TTC549 (cell line): ENCODE measurements at regions not wholly inside any gene's neighbourhood (a gene's known extent, or its start where the extent isn't known, plus 50 kb on each side); places are given as distances from the start of the nearest gene placed in this dataset.
"Not testable (repeated sequence)": the region's sequence is repeated elsewhere in the genome, so short reads cannot be mapped to it uniquely, and the experiment has no call there.

ENCODE experiments used
- FAIRE-seq: peaks from 2 replicates; lab custom pipeline; 2012; peaks lifted over from hg19 to GRCh38; lab: Jason Lieb, UNC

- no peak for FAIRE-seq
Observed at GRCh38 chr20:4635781-4636180, 50.5 kb upstream of the PRNP start.

DNA sequence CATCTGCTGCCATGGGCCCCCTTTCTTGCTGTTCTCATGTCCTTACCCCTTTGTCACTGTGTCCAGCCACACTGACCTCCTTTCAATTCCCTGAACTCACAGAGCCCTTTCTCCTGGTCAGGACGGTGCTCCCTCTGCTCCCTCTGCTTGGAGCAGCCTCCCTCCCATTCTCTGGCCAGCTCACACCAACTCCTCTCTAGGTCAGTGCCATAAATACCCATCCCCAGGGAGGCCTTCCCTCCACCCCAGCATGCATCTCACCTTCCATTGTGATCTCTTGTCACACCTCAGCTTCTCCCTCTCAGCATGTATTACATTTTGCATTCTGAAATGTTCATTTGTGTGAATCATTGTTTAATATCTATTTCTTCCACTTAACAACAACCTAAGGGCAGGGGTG lies 50.9 kb upstream of the PRNP start:
- FAIRE-seq, result no peak

GRCh38 chr20:4633780-4634179 lies 52.5 kb upstream of the PRNP start:
- no peak for FAIRE-seq

GRCh38 chr20:4633379-4633778 lies 52.9 kb upstream of the PRNP start:
- FAIRE-seq, result no peak

GRCh38 chr20:4632876-4633275 lies 53.4 kb upstream of the PRNP start:
- no peak for FAIRE-seq

GRCh38 chr20:4626228-4626627 lies 60.0 kb upstream of the PRNP start:
- no peak for FAIRE-seq

DNA sequence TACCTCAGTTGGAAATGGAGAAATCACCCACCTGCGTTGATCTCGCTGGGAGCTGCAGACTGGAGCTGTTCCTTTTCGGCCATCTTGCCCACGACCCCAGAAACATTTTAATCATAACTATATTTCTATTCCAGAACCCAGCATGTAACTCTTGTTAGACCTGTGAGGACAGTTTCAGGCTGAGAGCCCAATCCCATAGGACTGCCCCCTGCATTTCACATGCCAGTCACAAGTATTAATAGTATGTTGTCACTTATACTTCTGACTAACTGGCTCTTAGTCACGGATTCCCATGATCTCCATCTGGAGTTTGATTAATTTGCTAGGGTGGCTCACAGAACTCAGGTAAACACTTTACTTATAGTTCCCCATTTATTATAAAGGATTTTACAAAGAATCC lies 60.6 kb upstream of the PRNP start:
- FAIRE-seq, result no peak

DNA sequence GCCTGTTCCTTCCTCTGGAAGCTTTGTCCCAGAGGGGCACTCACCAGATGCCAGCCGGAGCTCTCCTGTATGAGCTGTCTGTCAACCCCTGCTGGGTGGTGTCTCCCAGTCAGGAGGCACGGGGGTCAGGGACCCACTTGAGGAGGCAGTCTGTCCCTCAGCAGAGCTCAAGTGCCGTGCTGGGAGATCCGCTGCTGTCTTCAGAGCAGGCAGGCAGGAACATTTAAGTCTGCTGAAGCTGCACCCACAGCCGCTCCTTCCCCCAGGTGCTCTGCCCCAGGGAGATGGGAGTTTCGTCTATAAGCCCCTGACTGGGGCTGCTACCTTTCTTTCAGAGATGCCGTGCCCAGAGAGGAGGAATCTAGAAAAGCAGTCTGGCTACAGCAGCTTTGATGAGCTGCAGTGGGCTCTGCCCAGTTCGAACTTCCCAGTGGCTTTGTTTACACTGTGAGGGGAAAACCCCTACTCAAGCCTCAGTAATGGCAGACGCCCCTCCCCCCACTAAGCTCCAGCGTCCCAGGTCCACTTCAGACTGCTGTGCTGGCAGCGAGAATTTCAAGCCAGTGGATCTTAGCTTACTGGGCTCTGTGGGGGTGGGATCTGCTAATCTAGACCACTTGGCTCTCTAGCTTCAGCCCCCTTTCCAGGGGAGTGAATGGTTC lies 61.5 kb upstream of the PRNP start:
- FAIRE-seq, result not testable (repeated sequence)

DNA sequence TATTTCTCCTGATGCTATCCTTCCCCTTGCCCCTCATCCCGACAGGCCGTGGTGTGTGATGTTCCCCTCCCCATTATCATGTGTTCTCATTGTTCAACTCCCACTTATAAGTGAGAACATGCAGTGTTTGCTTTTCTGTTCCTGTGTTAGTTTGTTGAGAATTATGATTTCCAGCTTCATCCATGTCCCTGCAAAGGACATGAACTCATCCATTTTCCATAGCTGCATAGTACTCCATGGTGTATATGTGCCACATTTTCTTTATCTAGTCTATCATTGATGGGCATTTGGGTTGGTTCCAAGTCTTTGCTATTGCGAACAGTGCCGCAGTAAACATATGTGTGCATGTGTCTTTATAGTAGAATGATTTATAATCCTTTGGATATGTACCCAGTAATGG lies 67.1 kb upstream of the PRNP start:
- FAIRE-seq, result not testable (repeated sequence)

DNA sequence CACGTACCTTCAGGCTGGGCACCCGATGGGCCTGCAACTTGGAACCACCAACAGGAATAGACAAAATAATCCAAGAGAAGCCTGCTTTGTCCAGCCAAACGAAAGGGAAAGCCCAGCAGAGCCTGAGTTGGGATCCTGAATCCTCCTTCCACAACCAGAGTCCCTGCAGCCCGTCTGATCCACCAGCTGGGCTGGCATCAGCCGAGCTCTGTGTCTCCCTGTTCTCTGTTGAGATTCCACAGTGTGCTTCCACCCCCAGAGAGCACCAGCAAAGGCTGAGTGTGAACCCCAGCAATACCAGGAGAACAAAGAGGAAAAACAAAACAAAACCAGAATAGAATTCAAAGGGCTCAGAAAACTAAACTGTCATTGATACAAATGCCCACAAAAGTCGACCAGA lies 68.8 kb upstream of the PRNP start:
- no peak for FAIRE-seq

- FAIRE-seq, result no peak
Observed at GRCh38 chr20:4617019-4617418, 69.2 kb upstream of the PRNP start.

DNA sequence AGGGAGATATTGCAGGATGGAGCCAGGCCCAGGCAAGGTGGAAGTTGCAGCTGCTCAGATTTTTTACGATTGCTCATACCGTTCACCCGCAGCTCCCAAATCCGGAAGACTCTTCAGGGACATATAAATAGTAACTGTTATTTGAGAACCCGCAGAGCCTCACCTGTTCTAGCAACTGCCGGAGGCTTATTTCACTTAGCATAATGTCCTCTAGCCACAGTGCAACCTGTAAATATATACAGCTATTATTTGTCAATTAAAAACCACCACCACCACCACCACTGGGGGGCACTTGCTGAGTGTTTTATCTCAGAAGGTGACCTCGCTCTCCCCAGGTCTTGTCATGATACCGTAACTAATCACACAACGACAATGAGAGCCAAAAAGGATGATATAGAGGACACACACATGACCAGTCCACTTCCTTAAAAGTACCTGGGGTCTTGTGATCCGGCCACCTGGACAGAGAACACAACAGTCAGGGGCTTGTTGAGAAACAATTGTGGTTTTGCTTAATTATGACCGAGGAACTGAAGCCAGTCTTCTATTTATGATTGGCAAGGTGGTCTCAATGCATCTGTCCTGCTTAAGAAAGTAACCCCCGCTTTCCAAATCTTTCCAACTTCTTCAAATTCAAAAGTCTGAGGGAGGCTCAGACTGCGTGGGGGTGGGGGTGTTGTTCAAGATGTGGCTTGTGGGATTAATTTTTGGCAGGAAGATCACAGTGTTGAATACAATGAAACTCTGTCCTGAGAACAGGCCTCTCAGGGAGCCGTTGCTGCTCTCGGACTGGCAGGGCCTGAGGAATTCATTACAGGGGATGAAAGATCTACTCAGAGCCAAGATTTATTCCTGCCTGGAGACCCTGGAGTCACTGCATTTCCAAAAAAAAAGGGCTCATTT lies 72.3 kb upstream of the PRNP start:
- no peak for FAIRE-seq

DNA sequence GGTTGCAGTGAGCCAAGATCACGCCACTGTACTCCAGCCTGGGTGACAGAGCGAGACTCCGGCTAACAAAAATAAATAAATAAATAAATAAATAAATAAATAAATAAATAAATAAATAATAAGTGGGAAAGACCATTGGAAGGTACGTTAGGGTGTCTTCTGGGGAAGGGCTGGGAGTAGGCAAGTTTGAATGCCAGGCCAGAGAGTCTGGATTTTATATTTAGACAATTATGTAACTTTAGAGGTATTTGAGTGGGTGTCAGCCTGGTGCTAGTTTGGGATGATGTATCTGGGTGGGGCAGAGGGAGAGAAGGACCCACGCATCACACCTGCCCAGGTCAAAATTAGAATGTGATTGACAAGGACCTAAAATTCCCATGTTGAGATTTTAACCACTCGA lies 73.1 kb upstream of the PRNP start:
- FAIRE-seq, result no peak

DNA sequence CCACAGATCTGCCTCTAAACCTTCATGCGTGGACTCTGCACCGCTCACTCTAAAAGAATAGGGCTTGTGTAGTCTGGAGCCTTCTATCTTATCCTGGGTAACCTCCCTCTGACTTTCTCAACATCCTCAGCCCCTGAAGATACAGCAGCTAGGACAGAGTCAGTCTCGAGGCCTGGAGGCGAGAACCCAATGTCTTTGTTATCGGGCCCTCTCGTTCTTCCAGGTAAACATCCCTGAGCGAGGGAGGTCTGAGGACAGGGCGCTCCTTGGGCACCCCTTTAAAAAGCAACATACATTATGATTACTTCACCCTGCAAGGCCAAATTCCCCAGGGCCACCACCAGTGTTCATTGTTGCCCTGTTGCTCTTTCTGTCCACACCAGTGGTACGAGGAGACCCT lies 75.4 kb upstream of the PRNP start:
- no peak for FAIRE-seq

GRCh38 chr20:4609511-4609910 lies 76.7 kb upstream of the PRNP start:
- no peak for FAIRE-seq

- no peak for FAIRE-seq
Observed at GRCh38 chr20:4608861-4609260, 77.4 kb upstream of the PRNP start.

- peak; percentile 72 for FAIRE-seq
Observed at GRCh38 chr20:4607287-4607713, 79.0 kb upstream of the PRNP start.

GRCh38 chr20:4606051-4606450 lies 80.2 kb upstream of the PRNP start:
- no peak for FAIRE-seq

DNA sequence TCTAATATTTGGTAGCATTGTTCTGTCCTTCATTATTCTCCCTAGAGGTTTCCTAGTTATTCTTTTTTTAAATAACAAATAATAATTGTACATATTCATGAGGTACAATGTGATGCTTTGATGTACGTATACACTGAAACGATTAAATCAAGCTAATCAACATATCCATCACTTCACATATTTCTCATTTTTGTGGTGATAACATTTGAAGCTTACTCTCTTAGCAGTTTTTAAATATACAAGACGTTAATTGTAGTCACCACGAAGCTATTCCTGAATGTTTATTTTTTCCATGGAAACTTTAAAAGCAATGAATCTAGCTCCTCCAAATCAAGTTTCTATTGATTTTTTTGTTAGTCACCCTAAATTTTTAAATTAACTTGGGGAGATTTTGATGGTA lies 81.1 kb upstream of the PRNP start:
- FAIRE-seq, result no peak

DNA sequence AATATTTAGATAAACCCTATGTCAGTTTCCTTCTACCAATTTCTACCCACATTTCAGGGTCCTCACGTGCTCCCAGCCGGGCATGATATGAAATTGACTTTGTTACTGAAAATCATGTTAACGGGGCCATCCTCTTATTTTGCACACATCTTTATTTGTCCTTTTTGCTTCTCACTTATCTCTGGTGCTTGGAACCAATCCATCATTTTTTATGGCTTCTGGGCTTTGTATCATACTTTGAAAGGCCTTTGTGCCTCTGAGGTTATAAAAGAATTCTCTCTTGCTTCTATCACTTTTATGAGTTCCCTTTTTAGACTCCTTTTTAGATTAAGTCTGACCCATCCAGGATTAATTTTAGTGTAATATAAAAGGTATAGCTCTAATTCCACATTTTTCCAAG lies 81.7 kb upstream of the PRNP start:
- FAIRE-seq, result no peak

DNA sequence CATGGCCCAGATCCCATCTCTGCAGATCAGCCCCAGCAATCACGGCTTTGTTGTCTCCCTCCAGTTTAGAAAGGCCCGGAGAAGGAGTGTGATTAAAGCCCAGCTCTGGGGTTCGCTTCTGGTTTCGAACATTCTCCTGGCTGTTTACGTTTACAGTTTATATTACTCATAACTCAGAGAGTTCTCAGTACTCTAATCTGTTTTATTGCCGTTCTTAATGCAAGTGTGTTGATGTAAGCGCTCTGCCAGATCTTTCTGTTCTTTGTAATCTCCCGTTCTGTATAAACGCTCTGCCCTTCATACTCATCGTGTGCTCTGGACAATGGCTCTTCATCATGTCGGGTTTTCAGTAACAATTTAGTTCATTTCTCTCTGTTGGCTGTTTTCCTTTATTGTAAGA lies 82.5 kb upstream of the PRNP start:
- FAIRE-seq, result no peak

DNA sequence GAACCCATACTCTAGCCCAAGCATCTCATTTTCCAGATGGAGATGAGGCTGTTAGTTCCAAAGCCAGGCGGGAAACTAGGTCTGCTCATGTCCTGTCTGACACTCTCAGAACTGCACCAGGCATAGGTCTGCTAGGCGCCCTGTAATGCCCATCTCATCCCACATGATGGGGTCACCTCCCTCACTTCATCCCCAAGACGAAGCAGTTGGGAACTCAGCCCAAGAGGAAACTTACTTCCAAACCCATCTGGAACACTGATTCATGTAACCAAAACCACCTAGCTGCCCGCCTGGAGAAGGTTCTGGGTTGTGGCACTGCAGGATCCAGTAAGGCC lies 84.0 kb upstream of the PRNP start:
- no peak for FAIRE-seq

DNA sequence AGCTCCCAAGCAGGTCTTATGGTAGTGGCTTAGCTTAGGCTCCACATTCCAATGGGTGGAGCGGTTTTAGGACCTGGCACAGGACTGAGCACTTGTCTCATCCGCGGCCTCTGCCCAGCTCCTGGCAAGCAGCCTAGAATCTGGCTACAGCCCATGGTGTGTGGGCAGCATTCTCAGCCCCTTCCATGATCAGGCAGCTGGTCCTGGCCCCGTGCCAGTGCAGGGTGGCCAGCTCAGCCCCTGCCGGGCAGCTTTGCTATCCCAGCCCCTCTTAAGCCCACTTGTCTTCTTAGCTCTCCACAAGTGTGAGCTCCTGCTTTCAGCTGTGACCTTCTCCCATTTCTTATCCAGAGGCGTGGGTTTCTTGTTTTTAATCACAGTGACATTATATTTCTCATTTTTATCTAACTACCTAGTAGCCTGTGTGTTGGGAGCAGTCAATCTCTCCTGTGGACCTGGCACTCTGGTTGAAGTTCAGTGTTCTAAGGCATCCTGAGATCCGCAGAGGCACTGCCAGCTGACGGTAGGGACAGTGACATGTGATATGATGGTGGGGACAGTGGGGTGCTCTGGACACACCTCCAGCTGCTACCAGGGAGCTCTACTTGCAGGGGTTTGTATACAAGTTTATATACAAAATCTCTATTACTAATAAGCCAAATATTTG lies 84.5 kb upstream of the PRNP start:
- no peak for FAIRE-seq
